ENCODE measurements at regions not wholly inside any gene's neighbourhood (a gene's known extent, or its start where the extent isn't known, plus 50 kb on each side); places are given as distances from the start of the nearest gene placed in this dataset.

- H3K27me3 ChIP-seq (ENCODE audit: insufficient read depth, low read length), result no peaks in the 10 kb centered on the region
- H3K23me2 ChIP-seq (ENCODE audit: insufficient read length, low read depth, low read length, poor library complexity, severe bottlenecking), result no peaks in the 10 kb centered on the region
- H2BK120ac ChIP-seq (ENCODE audit: low read depth, low read length, poor library complexity, severe bottlenecking), result no peak overlapping the region
- no peak overlapping the region for H2AFZ ChIP-seq (ENCODE audit: low read length)
- H3K9me3 ChIP-seq (ENCODE audit: control insufficient read depth, low read depth, low read length), result no peaks in the 10 kb centered on the region
- no peak overlapping the region for H3K23ac ChIP-seq (ENCODE audit: insufficient read length, low read depth, low read length)
- peaks cover 6 to 13% of the 10 kb centered on the region in 2 experiments; a peak in 3 of 4 replicates for H3K4me1 Mint-ChIP-seq
- no peak overlapping the region for H3K27ac Mint-ChIP-seq
- peaks cover 3% of the 10 kb centered on the region for H4K20me1 ChIP-seq (ENCODE audit: control insufficient read depth, insufficient read depth, insufficient read length)
- TF ChIP-seq, protein P1, sequence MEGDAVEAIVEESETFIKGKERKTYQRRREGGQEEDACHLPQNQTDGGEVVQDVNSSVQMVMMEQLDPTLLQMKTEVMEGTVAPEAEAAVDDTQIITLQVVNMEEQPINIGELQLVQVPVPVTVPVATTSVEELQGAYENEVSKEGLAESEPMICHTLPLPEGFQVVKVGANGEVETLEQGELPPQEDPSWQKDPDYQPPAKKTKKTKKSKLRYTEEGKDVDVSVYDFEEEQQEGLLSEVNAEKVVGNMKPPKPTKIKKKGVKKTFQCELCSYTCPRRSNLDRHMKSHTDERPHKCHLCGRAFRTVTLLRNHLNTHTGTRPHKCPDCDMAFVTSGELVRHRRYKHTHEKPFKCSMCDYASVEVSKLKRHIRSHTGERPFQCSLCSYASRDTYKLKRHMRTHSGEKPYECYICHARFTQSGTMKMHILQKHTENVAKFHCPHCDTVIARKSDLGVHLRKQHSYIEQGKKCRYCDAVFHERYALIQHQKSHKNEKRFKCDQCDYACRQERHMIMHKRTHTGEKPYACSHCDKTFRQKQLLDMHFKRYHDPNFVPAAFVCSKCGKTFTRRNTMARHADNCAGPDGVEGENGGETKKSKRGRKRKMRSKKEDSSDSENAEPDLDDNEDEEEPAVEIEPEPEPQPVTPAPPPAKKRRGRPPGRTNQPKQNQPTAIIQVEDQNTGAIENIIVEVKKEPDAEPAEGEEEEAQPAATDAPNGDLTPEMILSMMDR (conservative IDR thresholded peaks at IDR 0.05), result no peak
- no peak overlapping the region for H3K27ac ChIP-seq (ENCODE audit: insufficient read length, low read depth, low read length)
- no peak overlapping the region for H3K4me2 ChIP-seq (ENCODE audit: insufficient read depth, insufficient read length, low read length)
- H3K9me3 Mint-ChIP-seq, result no peaks in the 10 kb centered on the region
- no peak overlapping the region for H2BK12ac ChIP-seq (ENCODE audit: insufficient read length, low read depth, low read length)
- no peak overlapping the region for H2AK5ac ChIP-seq (ENCODE audit: insufficient read length, low read length)
- no peak overlapping the region for H2BK20ac ChIP-seq (ENCODE audit: low read depth, low read length, poor library complexity, severe bottlenecking)
- no peak overlapping the region for H2BK5ac ChIP-seq (ENCODE audit: insufficient read length, low read length)
- no peak overlapping the region for H4K91ac ChIP-seq (ENCODE audit: insufficient read length, low read depth, low read length)
- H3K18ac ChIP-seq (ENCODE audit: insufficient read length, low read depth, low read length), result no peak overlapping the region
- H3K79me1 ChIP-seq (ENCODE audit: insufficient read depth, low read depth, low read length, poor library complexity, severe bottlenecking), result no peaks in the 10 kb centered on the region
- no peak overlapping the region for H4K5ac ChIP-seq (ENCODE audit: insufficient read length, low read depth, low read length)
- no CpG with 5 or more reads among the region's 15 CpGs for whole genome bisulfite sequencing (ENCODE audit: extremely low coverage, insufficient read length, low lambda C conversion rate)
- H3K27me3 Mint-ChIP-seq (ENCODE audit: low read depth), result no peaks in the 10 kb centered on the region
- no peak overlapping the region for H4K8ac ChIP-seq (replicated peaks; ENCODE audit: insufficient read length, low read depth, low read length)
- no peak overlapping the region for H3T11ph ChIP-seq (ENCODE audit: low read length)
- no peak overlapping the region for H3K56ac ChIP-seq (ENCODE audit: insufficient read length, low read depth, low read length)
- H3K4ac ChIP-seq (ENCODE audit: low read depth, low read length), result no peak overlapping the region
- H3K36me3 Mint-ChIP-seq (ENCODE audit: insufficient read depth in 1 of 3, low read depth in 3 of 3), result no peaks in the 10 kb centered on the region
- H2BK15ac ChIP-seq (ENCODE audit: low read depth, low read length), result no peak overlapping the region
- no peaks in the 10 kb centered on the region for H3K79me2 ChIP-seq (ENCODE audit: insufficient read depth, low read length)
- no peak overlapping the region for H3K9ac ChIP-seq (ENCODE audit: extremely low read depth, insufficient read length, low read length)
- no peaks in the 10 kb centered on the region for H3K4me1 ChIP-seq (ENCODE audit: insufficient read depth, low read length)
- H3K4me3 Mint-ChIP-seq, result no peak overlapping the region
- H3K14ac ChIP-seq (ENCODE audit: insufficient read depth, low read length), result no peak overlapping the region
- no peak for DNase-seq
These were observed 533.9 kb downstream of the TCERG1L start for GRCh38 chr10:130777507-130778165.

Measured in H9 (cell line).